Right renal pelvis (tissue), 4 donors: ENCODE measurements at regions not wholly inside any gene's neighbourhood (a gene's known extent, or its start where the extent isn't known, plus 50 kb on each side); places are given as distances from the start of the nearest gene placed in this dataset.

Experiments
- DNase-seq, 4 donors: peaks; one replicate each; pipeline ENCODE4 v3.0.0-alpha.2; 2013; ENCODE audit warnings: low read depth in 4 of 4, low spot score in 3 of 4, missing footprints in 1 of 4

DNA sequence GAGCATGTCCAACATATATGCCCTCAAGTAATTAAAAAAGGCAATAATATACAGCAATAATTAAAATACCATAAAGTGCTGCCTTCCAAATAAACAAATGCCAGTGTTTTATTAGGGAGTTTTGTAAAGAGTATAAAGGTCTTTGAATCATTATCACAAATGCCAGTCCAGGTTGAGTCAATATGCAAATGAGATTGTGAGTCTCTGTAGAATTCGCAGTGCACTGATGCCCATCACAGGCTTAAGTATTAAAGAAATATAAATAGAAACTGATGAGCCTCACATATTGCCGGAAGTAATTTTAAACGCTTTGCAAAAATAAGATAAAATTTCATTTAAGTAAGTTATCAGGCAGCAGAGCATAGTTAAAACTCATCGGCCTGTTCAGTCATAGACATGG, 205.0 kb upstream of the TECRL start:
- DNase-seq: no peak

DNA sequence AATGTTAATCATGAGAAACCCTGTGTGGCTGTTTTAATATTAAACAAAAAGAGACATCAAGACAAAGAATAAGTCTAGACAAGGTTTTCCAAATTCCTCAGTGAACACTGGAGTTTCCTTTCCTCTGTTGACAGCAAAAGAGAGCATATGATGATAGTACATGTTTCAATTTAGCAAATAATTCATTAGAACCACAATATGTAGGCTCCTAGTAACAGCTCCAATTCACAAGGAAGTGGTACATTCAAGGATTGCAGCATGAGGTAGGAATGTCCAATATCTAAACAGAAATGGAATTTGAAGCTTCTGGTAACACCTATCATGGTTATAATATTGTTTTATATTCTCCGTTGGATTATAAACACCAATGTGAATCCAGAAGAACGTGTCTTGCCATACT, 203.8 kb upstream of the TECRL start:
- no peak for DNase-seq

DNA sequence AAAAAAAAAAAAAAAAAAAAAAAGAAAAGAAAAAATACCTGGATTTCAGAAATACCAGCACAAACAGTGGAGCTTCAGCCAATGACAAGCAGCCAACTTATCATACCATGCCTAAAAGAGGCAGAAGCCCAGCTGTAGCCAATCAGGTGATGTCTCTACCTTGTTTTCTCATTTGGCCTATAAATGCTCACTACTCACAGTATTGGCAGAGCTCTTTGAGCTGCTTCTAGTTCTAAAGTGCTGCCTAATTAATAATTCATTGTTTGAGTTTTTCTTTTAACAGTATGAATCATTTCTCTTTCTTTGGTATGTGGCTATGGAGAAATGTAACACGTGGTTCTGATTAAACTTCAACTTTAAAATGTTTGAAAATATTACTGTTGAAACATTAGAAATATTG, 188.8 kb upstream of the TECRL start:
- DNase-seq: no peak

DNA sequence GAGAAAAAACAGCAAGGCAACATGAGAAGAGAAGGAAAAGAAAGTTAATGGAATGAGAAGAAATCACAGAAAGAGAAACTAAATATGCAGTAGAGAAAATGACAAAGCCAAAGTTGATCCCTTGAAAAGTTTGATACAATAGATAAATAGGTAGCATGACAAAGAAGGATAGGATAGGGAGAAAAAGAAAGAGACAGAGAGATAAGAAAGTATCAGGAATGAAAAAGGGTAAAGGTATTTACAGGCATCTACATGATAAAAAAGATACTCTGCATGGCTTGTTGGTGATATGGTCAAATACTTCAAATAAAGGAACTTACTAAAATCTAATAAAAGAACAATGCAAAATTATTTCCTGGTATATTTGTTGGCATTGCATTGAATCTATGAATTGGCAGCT, 185.5 kb upstream of the TECRL start:
- no peak for DNase-seq

DNA sequence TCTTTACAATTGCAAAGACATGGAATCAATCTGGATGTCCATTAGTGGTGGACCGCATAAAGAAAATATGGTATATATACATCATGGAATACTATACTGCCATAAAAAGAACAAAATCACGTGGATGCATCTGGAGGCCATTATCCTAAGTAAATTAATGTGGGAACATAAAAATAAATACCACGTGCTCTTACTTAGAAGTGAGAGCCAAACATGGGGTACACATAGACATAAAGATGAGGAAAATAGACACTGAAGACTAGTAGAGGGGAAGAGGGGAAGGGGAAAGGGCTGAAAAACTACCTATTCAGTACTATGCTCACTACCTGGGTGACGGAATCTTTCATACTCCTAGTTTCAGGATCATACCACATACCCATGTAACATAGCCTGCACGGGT, 179.3 kb upstream of the TECRL start:
- DNase-seq: no peak

DNA sequence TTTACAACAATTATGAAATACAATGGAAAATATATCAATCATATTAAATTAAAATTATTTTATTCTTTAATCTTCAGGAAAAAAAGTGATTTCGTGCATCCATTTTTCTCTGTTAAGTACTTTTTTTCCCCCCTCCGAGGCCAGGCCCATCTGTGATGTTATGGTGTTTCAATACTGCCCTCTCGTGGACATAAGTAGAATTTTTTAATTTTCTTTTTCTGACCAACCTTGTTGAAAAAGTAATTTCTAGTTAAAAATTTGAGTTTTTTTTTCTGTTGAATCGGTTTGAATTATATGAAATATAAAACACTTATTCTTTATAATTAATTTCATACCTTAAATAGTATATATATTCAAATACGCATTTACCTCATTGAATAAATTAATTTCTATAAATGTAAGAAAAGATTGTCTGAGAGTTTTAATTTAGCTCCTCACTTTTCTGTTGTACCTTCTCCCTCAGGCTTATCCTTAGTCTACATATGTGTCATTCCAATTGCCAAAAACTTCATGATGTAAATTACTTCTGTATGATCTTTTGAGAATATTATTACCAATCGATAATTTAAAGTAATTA, 175.8 kb upstream of the TECRL start:
- peak in 3 of 4 donors; percentile 3 to 10 (median 4) for DNase-seq

DNA sequence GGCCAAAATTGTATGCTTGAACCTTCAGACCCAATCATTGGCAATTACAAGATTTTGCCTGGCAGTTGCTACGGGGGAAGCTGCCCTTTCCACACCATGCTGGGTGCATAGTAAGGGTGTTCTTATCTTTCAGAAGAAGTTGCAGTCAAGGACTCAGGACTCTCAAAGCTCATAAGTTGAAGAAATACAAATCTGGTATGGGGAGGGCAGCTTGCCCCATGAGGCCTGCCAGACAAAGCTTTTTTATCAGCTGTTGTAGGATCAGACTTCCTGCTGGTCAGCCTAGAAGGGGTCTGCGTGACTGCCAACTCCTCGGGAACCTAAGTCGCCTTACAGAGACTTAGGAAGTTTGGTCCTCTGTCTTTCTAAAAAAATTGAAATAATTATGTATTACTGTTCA, 174.9 kb upstream of the TECRL start:
- DNase-seq: no peak

DNA sequence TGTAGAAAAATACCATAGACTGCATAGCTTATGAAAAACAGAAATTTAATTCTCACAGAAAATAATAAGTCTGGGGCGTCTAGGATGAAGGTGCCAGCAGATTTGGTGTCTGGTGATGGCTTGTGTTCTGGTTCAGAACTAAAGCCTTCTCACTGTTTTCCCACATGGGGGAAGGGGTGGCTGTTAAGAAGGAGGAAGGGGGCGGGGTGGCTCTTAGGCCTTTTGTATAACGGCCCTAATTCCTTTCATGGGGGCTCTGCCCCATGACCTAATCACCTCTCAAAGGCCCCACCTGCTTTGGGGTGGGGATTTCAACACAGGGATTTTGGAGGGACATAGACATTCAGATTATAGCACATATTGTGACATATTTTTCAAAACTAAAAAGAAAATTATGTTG, 173.2 kb upstream of the TECRL start:
- no peak for DNase-seq

DNA sequence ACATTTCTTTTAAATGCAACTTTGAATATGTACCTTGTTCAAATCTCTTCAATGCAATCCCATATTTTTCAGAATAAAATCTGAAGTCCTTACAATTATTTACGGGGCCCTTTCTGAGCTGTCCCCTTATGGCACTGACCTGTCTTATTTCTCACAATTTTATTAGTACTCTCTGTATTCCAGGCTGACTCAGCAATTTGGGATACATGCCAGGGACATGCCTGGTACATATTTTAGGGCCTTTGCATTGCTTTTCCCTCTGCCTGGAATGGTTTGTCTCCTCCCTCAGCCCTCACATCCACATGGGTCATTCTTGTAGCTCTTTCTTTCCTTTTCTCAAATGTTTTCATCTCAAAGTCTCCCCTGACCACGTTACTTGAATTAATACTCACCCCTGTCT, 172.2 kb upstream of the TECRL start:
- no peak for DNase-seq

DNA sequence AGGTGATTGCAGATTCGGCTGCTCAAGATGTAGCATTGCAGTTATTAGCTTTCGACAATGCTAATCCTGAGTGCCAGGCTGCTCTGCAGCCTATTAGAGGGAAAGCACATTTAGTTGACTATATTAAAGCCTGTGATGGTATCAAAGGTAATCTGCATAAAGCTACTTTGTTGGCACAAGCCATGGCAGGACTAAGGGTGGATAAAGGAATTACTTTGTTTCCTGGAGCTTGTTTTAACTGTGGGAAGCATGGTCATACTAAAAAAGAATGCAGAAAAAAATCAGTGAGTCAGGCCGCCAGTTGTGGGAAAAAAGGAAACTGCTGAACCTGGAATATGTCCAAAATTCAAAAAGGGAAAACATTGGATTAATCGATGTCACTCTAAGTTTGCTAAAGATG, 154.9 kb upstream of the TECRL start:
- DNase-seq: no peak

DNA sequence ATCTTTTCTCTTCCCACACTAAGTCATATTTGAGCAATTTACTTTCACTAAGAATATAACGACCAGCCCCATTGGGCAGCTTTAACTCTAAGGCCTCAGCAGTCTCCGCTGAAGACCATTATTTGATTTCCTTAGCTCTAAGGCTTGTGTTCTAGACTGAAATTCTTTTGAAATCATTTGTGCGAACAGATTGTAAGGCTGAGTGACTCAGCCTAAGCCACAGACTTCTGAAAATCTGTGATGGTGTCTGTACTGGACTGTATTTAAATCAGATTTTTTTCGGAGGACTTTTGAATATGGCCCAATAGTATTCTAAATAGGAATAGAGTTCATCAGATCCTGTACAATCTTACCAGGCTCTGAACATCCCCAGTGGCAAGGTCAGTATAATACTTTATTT, 150.3 kb upstream of the TECRL start:
- no peak for DNase-seq

DNA sequence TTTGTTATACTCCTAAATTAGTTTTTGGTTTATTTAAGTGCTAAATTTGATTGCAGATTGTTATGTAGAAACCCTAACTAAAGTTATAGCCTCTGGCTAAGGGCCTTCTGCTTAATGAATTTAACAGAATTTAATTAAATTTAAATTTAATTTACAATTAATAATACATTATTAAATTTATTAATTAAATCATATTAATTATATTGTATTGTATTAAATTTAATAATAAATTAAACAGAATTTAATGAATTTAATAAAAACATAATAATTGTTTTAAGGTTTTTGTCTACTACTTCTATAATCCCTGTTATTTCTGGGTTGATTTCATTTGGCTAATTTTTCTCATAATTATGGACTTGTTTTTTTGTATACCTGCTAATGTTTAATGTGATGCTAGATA, 141.9 kb upstream of the TECRL start:
- DNase-seq: no peak

DNA sequence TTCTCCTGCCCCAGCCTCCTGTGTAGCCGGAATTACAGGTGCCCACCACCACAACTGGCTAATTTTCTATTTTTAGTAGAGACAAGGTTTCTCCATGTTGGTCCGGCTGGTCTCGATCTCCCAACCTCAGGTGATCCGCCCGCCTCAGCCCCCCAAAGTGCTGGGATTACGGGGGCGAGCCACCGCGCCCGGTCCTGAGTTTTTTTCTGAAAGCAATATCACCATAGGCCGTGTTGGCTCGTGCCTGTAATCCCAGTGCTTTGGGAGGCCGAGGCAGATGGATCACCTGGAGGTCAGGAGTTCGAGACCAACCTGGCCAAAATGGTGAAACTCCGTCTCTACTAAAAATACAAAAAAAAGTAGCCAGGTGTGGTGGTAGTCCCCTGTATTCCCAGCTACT, 136.3 kb upstream of the TECRL start:
- DNase-seq: no peak

DNA sequence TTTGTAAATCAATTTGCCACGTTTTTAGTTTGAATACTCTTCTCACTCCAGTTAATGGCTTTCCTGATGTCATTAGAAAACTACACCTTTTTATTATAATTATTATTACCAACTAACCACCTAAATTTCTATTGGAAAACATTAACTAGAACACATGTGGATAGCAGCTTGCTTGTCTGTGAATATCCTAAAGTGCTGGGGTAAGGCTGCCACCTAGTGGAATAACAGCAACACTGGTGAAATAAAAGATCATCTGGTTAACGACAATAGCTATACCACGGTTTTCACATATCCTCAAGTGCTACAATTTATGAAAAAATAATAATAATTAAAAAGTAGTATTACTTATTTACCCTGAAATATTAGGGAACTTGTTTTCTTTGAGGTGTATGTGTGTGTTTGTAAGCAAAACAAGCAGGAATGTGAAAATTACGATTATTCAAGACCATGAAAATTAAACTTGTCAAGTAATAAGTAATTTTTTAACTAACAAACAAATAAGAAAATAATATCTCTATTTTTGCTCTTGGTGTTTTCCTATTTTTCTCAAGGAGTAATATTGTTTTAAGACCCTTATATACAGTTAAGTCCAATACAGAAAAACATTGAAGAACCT, 130.1 kb upstream of the TECRL start:
- peak; percentile 35 to 52 (median 46) for DNase-seq

DNA sequence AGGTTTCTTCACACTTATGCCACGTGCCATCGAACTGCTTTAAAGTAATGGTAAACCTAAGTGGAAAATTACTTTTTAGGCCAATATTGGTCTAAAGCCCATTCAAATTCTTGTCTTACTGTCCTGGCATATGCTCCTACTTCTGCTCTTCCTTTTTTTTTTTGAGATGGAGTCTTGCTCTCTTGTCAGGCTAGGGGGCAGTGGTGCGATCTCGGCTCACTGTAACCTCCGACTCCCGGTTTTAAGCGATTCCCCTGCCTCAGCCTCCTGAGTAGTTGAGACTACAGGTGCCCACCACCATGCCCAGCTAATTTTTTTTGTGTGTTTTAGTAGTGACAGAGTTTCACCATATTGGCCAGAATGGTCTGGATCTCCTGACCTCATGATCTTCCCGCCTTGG, 129.0 kb upstream of the TECRL start:
- DNase-seq: no peak

DNA sequence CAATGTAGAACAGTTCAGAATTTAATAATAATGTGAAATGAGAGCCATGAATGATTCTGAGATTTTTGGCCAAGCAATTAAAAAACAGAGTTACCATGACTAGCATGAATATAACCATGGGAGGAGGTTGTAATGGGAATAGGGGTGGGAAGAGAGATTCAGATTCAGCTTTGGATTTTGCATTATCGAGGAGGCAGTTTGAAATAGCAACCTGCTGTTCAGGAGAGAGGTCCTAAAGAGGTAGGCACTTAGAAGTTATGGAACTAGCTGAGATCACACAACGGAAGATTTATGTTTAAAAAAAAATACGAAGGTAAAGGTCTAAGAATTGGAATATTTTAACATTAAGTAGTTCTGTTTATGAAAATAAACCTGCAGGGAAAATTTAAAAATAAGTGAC, 124.4 kb upstream of the TECRL start:
- DNase-seq: no peak

DNA sequence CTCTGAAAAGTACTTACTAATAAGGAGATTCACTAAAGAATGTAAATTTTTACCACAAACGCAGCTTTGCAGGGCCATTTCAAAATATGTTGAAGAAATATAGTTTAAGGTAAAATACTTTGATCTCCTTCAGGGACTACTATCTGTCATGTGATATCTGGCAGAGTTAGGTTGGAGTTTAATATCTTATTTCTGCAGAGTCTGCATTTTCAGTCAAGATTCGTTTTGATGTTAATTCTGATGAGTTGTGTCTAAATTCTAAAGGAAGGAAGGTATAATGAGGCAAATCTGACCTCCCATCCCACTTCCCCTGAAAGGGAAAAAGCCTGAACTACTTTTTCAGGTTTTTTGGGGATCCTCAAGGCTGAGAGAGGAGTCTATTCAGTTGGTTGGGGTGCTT, 123.9 kb upstream of the TECRL start:
- DNase-seq: no peak

DNA sequence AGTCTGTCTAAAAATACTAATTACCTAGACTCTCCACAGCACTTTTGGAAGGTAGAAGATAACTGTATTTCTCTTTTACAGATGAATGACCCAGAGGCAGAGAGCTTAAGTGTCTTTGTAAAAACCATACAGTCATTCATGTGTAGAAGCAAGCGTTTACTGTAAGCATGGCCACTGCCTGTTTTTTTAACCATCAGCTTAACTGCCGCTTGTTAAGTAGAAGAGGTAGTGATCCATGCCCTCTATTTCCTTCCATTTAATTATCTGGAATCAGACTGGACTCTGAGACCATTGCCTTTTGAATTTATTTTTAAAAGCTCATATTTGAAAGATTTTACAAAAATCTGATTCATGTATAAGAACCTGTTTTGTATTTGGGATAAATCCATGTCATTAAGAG, 111.2 kb upstream of the TECRL start:
- DNase-seq: peak in 2 of 4 donors; percentile 14 to 19

DNA sequence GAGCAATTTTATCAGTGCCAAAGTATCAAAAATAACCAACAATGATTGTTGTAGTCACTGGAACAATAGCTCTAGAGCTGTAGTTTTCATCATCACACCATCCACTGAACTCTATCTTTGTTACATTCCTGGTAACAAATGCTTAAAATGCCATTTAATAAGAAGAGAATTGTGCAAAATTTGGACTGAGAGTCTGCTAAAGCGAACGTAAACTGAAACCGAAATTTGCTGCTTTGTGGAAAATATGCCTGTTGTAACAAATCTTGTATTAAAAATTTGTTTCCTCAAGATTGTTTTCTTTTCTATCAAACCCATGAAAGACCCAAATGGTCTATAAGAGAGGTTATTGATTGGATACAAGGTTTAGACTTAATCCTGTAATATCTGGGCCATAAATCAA, 109.3 kb upstream of the TECRL start:
- no peak for DNase-seq

DNA sequence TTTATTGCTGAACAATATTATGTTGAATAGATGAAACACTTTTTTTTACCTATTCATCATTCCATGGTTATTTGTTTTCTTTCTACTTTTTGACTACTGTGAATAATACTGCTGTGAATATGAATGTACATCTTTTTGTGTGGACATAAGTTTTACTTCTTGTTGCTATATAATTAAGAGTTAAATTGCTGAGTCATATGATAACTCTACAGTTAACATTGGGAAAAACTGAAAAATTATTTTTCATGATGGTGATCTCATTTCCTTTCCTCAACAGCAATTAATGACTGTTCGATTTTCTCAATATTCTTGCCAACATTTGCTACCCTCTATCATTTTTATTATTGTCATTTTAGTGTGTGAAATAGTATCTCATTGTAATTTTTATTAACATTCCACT, 106.9 kb upstream of the TECRL start:
- no peak for DNase-seq

DNA sequence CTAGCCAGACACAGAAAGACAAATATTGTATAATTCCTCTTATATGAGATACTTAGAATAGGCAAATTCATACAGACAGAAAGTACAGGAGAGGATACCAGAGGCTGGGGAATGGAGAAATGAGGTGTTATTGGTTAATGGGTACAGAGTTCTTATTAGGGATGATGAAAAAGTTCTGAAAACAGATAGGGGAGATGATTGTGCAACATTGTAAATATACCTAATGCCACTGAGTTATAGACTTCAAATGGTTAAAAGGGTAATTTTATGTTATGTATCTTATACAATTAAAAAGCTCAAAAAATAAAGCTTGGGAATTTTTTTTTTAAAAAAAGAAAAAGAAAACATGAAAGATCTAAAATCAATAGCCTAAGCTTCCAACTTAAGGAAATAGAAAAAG, 98.8 kb upstream of the TECRL start:
- DNase-seq: no peak

DNA sequence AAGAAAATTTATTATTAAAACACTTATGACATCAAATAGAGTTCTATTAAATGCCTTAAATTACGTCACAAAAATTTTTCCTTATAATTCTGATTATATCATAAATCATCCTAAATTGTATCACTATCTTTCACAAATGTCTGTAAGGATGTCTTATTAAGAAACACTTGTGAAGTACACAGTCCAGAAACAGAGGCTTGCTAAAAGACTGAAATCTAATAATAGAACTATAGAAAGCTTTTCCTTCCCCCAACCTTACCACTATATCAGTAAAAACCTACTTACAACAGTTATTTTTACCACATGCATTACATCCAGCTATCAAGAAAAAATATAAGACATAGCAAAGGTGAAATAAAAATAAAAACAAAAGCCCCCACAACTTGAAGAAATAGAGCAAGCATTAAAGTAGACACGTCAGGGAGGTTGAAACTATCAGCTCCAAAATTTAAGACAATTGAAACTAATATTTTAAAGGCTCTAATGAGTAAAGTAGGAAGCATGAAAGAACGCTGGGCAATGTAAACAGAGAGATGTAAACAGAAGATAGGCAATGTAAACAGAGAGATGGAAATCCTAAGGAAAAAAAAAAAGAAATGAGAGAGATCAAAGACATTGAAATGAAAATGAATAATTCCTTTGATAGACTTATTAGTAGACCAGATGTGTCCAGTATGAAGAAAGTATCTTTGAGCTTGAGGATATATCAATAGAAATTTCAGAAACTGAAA, 94.9 kb upstream of the TECRL start:
- no peak for DNase-seq
